Spinal cord (tissue), 9 donors: ENCODE measurements at regions not wholly inside any gene's neighbourhood (a gene's known extent, or its start where the extent isn't known, plus 50 kb on each side); places are given as distances from the start of the nearest gene placed in this dataset.
A peak's percentile ranks its signal among the peaks of the same experiment; 100 is the strongest.

Source experiments
- DNase-seq, 6 donors: peaks; one replicate each; pipeline versions ENCODE4 v3.0.0 to v3.0.0-alpha.2; 2013 to 2015; ENCODE audit warnings: low spot score in 6 of 6, low read depth in 4 of 6
- H3K27ac ChIP-seq: one replicate; pipeline ENCODE4 v1.5.1; 2013; ENCODE audit warnings: low read depth, low read length, control low read depth
- H3K27me3 ChIP-seq: one replicate; pipeline ENCODE4 v1.6.1; 2013; ENCODE audit warnings: low read length; ENCODE audit not compliant: control insufficient read depth, insufficient read depth
- H3K36me3 ChIP-seq: one replicate; pipeline ENCODE4 v1.6.1; 2013; ENCODE audit warnings: low read length; ENCODE audit not compliant: control insufficient read depth, insufficient read depth
- H3K4me1 ChIP-seq: one replicate; pipeline ENCODE4 v1.6.1; 2013; ENCODE audit warnings: low read length; ENCODE audit not compliant: control insufficient read depth, insufficient read depth
- H3K4me3 ChIP-seq: one replicate; pipeline ENCODE4 v1.5.1; 2013; ENCODE audit warnings: low read depth, low read length, control low read depth
- H3K9me3 ChIP-seq: one replicate; pipeline ENCODE4 v1.6.1; 2013; ENCODE audit warnings: low read length; ENCODE audit not compliant: control insufficient read depth, insufficient read depth
- WGBS: methylation state at CpG from one replicate; pipeline ENCODE4 v1.1.5; 2013; ENCODE audit warnings: missing lambda C conversion rate; ENCODE audit not compliant: insufficient coverage; 5-methylcytosine and 5-hydroxymethylcytosine counted together
- donor health status: healthy.

DNA sequence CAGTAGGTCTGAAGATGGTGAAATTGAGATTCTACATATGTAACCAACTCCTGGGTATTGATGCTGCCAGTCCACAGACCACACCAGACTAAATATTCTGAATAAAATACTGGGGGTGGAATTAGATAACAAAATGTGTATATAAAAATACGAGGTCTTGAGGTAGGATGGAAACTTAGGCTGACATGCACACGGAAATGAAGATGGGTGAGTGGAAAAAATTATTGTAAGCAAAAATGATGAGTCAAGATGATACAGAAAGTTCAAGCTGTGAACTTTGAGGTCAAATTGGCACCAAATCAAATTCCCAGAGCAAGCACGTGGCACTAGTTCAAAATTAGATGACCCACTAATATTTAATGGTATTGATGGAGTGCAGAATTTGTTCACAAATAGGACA lies 713.4 kb upstream of the ACO1 start:
- H3K9me3 ChIP-seq = no peaks in the 10 kb centered on the region
- H3K27me3 ChIP-seq = no peaks in the 10 kb centered on the region
- H3K36me3 ChIP-seq = no peaks in the 10 kb centered on the region
- DNase-seq = no peak
- no peak overlapping the region for H3K27ac ChIP-seq
- 94% methylated on average over 2 of the region's 3 CpGs for WGBS
- H3K4me3 ChIP-seq = no peak overlapping the region
- no peaks in the 10 kb centered on the region for H3K4me1 ChIP-seq

DNA sequence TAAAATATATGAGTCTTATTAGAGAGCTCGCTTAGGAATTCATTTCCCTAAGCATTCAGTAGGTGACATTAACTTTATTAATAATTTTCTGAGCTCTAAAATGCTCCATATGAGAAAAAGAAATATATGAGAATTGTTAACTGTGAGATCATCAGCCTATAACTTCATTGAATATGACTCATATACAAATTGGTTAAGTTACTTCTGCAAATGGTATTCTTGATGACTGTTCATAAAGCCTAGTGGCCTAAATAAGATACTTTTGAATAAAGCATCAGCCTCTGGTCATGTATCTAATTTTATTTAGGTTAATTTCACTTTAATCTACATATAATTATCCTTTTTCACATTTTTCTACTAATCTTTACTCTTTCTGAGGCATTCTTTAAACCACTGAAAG lies 710.2 kb upstream of the ACO1 start:
- Histone ChIP-seq H3K27me3 (no peaks in the 10 kb centered on the region), H3K4me1 (no peaks in the 10 kb centered on the region), H3K27ac (no peak overlapping the region), H3K9me3 (no peaks in the 10 kb centered on the region), H3K4me3 (no peak overlapping the region), H3K36me3 (no peaks in the 10 kb centered on the region)
- no CpG with 5 or more reads among the region's 1 CpG for WGBS
- DNase-seq = no peak

DNA sequence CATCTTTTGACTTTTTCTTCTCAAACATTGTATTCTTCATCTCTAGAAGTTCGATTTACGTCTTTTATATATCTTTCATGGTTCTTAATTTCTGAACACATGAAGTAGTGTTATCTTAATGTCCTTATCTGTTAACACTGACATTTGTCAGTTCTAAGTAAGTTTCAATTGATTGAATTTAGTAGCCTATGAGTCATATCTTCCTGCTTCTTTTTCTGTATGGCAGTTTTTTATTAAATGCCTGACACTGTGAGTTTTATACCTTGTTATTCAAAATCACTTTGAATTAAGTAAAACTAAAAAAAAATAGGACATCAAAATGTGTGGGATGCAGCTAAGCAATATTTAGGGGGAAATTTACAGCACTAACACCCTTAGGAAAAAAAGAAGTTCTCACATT lies 707.0 kb upstream of the ACO1 start:
- H3K27ac ChIP-seq = no peak overlapping the region
- DNase-seq = no peak
- no peaks in the 10 kb centered on the region for H3K9me3 ChIP-seq
- H3K4me1 ChIP-seq = no peaks in the 10 kb centered on the region
- H3K27me3 ChIP-seq = no peaks in the 10 kb centered on the region
- H3K4me3 ChIP-seq = no peak overlapping the region
- H3K36me3 ChIP-seq = no peaks in the 10 kb centered on the region
- WGBS = no CpG with 5 or more reads among the region's 2 CpGs

DNA sequence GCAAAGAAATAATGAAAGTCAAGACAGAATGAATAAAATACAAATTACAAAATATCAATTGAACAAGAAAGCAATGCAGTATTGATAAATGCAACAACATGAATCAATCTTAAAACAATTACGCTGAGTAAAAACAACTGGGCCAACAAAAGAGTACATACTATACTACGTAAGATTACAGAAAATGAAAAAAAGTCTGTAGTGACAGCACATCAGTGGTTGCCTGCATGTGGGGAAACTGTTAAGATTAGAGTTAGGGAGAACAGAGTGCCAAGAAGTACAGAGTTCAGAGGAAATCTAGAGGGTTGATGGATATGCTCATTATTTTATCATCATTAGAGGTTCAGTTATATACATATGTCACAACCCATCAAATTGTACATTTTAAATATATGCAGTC lies 706.6 kb upstream of the ACO1 start:
- no CpG with 5 or more reads among the region's 2 CpGs for WGBS
- Histone ChIP-seq H3K4me3 (no peak overlapping the region), H3K27me3 (no peaks in the 10 kb centered on the region), H3K4me1 (no peaks in the 10 kb centered on the region), H3K36me3 (no peaks in the 10 kb centered on the region), H3K9me3 (no peaks in the 10 kb centered on the region), H3K27ac (no peak overlapping the region)
- DNase-seq = no peak

DNA sequence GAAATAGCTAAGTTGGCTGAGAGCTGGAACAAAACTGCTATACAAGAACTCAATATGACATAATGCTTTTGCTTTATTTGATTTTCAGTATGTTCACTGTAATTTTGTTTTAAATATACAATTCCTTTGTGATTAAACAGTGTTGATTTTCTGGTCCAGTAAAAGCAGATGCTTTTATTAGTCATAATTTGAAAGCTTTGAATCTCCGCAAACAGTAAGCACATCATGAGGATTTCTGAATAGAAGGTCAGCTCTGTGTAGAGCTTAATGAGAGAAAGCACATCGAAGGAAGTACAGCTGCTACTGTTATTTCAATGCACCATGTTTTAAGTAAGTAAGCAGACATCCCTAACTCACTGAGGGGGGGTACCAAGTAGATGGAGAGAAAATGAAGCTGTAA lies 701.3 kb upstream of the ACO1 start:
- Histone ChIP-seq H3K9me3 (peaks cover 1% of the 10 kb centered on the region), H3K4me1 (no peaks in the 10 kb centered on the region), H3K4me3 (no peak overlapping the region), H3K36me3 (no peaks in the 10 kb centered on the region), H3K27ac (no peak overlapping the region), H3K27me3 (no peaks in the 10 kb centered on the region)
- WGBS = 60% methylated on average over 1 of the region's 2 CpGs
- DNase-seq = peak in 2 of 6 donors; percentile 2 to 18

DNA sequence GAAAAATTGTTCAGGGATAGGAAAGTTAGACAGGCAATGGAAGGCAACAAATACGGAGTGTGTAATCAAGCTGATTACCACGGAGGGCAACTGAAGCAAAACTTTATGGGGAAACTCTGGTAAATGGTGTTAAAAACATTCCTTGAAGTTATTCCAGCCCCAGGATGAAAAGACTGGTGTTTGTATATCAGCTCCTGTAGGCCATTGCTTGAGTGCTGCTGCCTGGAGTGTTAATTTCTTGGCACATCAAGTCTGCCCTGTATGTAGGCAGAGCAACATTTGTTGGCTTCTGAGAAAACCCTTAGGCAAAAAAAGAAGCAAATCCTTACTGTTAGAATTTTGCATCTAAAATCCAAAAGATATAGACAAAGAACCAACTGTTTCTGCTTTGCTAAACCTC lies 686.5 kb upstream of the ACO1 start:
- Histone ChIP-seq H3K4me3 (no peak overlapping the region), H3K27me3 (no peaks in the 10 kb centered on the region), H3K36me3 (no peaks in the 10 kb centered on the region), H3K9me3 (no peaks in the 10 kb centered on the region), H3K27ac (no peak overlapping the region), H3K4me1 (no peaks in the 10 kb centered on the region)
- peak in 2 of 6 donors; percentile 19 to 49 for DNase-seq
- 63% methylated on average over 2 of the region's 2 CpGs for WGBS

DNA sequence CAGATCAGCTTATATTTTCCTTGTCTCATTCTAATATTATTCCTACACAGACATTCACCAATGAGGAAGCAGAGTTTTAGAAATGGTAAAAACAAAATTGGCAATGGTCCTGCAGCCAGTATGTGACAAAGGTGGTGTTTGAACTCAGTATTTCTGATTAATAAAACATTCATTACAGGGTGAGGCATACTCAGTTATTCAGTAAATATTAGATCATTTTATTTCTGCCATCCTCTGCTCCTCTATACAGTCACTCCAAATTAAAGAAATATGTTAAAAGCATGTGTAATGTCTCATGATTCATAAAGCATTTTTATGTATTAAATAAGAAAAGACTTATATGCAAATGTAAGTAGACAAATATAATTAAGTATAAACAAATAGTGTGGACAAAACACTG lies 684.6 kb upstream of the ACO1 start:
- Histone ChIP-seq H3K36me3 (no peaks in the 10 kb centered on the region), H3K4me1 (no peaks in the 10 kb centered on the region), H3K27me3 (no peaks in the 10 kb centered on the region), H3K27ac (no peak overlapping the region), H3K4me3 (no peak overlapping the region), H3K9me3 (no peaks in the 10 kb centered on the region)
- no peak for DNase-seq

DNA sequence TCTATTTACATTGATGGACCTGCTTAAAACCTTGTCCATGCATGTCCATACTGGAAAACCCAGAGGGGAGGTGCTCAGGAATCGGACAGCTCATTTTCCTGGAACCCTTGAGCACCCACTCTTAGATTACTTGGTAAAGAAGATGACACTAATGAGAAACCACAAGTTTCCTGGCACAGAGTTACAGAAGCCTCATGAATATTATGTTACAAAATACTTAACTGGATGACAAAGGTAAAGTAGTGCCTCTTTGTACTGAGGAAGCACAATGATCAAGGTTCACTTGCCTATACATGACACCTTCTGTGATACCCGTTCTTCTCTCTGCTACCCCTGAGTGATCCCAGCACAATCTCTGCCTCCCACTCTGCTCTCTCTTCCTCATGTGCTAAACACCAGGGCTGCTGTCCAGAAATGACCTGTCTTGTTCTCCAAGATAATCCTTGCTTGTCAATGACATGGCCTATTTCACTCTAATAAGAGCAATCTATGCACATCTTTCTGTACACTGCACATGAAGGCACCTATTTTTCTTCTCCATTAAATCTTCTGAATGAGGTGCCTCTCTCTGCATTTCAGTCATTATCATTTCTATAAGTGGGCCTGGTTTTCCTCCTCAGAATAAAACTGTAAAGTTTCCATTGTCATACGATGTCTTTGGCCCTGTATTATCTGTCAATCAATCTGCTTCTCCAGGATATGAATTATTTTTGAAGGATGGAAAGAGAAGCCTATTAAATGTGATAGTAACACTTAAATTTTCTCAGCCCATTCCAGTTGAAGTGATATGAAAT lies 684.0 kb upstream of the ACO1 start:
- Histone ChIP-seq H3K27ac (no peak overlapping the region), H3K4me3 (no peak overlapping the region), H3K9me3 (no peaks in the 10 kb centered on the region), H3K27me3 (no peaks in the 10 kb centered on the region), H3K4me1 (no peaks in the 10 kb centered on the region), H3K36me3 (no peaks in the 10 kb centered on the region)
- no peak for DNase-seq
- WGBS = 76% methylated on average over 1 of the region's 3 CpGs

DNA sequence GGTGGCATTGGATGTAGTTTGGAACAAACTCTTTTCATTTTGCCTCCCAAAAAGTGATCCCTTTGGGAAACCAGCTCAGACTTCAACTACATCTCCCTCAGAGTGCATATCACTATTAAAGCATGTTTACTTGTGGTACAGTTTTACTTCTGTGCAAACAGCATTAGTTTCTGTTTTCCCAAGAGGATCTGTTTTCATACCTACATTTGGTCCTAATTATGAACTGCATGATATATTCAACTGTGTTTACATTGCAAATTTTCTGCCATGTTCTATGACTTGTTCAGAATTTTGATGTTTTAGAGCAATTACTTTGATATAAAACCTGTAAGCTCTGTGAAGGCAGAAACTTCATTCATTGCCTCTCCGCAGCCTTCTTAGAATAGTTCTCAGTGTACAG lies 681.5 kb upstream of the ACO1 start:
- Histone ChIP-seq H3K27ac (no peak overlapping the region), H3K36me3 (no peaks in the 10 kb centered on the region), H3K4me3 (no peak overlapping the region), H3K9me3 (no peaks in the 10 kb centered on the region), H3K4me1 (no peaks in the 10 kb centered on the region), H3K27me3 (no peaks in the 10 kb centered on the region)
- DNase-seq = no peak
- WGBS = no CpG with 5 or more reads among the region's 1 CpG

DNA sequence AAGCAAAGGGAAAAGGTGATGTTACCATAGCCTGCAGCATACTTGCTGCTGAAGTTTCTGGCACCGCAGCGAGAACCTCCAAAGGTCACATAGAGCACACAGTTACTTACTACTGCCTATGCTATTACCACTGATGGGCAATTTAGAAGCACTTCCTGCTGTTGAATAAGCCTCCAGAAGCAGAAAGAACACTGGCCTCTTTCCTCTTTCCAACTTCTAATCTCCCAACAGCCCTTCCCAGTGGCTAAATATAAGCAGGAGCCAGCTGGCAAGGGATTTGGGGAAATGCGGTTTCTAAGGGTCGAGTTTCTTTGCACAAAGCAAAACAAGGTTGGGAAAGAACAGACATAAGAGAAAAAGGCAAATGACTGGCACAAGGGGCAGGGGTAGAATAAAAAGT lies 669.2 kb upstream of the ACO1 start:
- Histone ChIP-seq H3K9me3 (no peaks in the 10 kb centered on the region), H3K4me1 (no peaks in the 10 kb centered on the region), H3K4me3 (no peak overlapping the region), H3K36me3 (no peaks in the 10 kb centered on the region), H3K27ac (no peak overlapping the region), H3K27me3 (no peaks in the 10 kb centered on the region)
- DNase-seq = peak in 1 of 6 donors; percentile 21
- WGBS = 85% methylated on average over 2 of the region's 4 CpGs
